Peyer's patch (tissue), 4 donors: ENCODE measurements at regions not wholly inside any gene's neighbourhood (a gene's known extent, or its start where the extent isn't known, plus 50 kb on each side); places are given as distances from the start of the nearest gene placed in this dataset.
"Not testable (repeated sequence)": the region's sequence is repeated elsewhere in the genome, so short reads cannot be mapped to it uniquely, and the experiment has no call there.

ENCODE experiments used
- DNase-seq, 3 donors: peaks; one replicate each; pipeline ENCODE4 v3.0.0-alpha.2; 2017 to 2019
- H3K27ac ChIP-seq, 4 donors: fragments of 200-600 bp; sonication (generic); one replicate each; pipeline ENCODE4 v1.5.1; 2016 to 2019
- H3K27me3 ChIP-seq, 2 donors: fragments of 200-600 bp; sonication (generic); one replicate each; pipeline ENCODE4 v1.5.1; 2019
- H3K36me3 ChIP-seq, 3 donors: fragments of 200-600 bp; sonication (generic); one replicate each; pipeline ENCODE4 v1.5.1; 2016 to 2019
- H3K4me1 ChIP-seq, 4 donors: fragments of 200-600 bp; sonication (generic); one replicate each; pipeline ENCODE4 v1.5.1; 2016 to 2019
- H3K4me3 ChIP-seq, 4 donors: fragments of 200-600 bp; sonication (generic); 1 replicate in 3 of 4; 2 replicates in 1 of 4; pipeline ENCODE4 v1.5.1; 2016 to 2019; ENCODE audit warnings: mild to moderate bottlenecking in 1 of 4
- H3K9me3 ChIP-seq, 4 donors: fragments of 200-600 bp; sonication (generic); one replicate each; pipeline ENCODE4 v1.5.1; 2016 to 2019; ENCODE audit warnings: mild to moderate bottlenecking in 1 of 4
- POLR2A ChIP-seq, 2 donors: fragments of 450-650 bp; IDR thresholded peaks; one replicate each; pipeline ENCODE4 v1.5.1; 2017; ENCODE audit warnings: antibody characterized with exemption in 2 of 2, mild to moderate bottlenecking in 2 of 2, moderate library complexity in 2 of 2
- TF ChIP-seq, protein P1 (sequence below), 6 experiments: fragments of 450-650 bp in 4 of 6; fragments of 200-600 bp in 2 of 6; sonication (generic) in 1 of 6; IDR thresholded peaks; one replicate each; pipeline ENCODE4 v1.5.1; 2017 to 2019; ENCODE audit warnings: antibody characterized with exemption in 6 of 6, mild to moderate bottlenecking in 3 of 6, moderate library complexity in 1 of 6

DNA sequence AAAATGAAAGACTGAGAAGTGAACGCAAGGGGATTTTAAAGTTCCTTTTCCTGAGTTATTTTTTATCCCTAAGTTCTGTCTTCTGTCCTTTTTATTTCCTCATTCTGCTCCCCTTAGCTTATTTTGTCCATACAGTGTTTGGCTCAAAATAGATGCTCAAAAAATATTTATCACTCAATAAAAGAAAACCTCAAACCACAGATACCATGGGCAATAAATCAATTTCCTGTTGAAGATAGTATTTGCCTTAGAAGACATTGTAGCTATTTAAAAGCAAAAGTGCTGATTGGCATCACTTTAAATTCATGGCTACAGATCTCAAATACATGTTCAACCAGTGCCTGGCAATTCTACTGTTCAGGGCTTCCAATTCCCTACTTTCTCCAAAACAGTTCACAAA, 316.5 kb upstream of the ADAMTS9 start:
- H3K36me3 ChIP-seq = no peaks in the 10 kb centered on the region
- H3K9me3 ChIP-seq = no peaks in the 10 kb centered on the region
- no peaks in the 10 kb centered on the region for H3K27me3 ChIP-seq
- TF ChIP-seq, protein P1, sequence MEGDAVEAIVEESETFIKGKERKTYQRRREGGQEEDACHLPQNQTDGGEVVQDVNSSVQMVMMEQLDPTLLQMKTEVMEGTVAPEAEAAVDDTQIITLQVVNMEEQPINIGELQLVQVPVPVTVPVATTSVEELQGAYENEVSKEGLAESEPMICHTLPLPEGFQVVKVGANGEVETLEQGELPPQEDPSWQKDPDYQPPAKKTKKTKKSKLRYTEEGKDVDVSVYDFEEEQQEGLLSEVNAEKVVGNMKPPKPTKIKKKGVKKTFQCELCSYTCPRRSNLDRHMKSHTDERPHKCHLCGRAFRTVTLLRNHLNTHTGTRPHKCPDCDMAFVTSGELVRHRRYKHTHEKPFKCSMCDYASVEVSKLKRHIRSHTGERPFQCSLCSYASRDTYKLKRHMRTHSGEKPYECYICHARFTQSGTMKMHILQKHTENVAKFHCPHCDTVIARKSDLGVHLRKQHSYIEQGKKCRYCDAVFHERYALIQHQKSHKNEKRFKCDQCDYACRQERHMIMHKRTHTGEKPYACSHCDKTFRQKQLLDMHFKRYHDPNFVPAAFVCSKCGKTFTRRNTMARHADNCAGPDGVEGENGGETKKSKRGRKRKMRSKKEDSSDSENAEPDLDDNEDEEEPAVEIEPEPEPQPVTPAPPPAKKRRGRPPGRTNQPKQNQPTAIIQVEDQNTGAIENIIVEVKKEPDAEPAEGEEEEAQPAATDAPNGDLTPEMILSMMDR (IDR thresholded peaks at IDR 0.05) = no peak
- no peak for TF ChIP-seq POLR2A (IDR thresholded peaks at IDR 0.05)
- no peaks in the 10 kb centered on the region for H3K4me1 ChIP-seq
- DNase-seq = no peak
- no peak overlapping the region for H3K4me3 ChIP-seq
- no peak overlapping the region for H3K27ac ChIP-seq

DNA sequence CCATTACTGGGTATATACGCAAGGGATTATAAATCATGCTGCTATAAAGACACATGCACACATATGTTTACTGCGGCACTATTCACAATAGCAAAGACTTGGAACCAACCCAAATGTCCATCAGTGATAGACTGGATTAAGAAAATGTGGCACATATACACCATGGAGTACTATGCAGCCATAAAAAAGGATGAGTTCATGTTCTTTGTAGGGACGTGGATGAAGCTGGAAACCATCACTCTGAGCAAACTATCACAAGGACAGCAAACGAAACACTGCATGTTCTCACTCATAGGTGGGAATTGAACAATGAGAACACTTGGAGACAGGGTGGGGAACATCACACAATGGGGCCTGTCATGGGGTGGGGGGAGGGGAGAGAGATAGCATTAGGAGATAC, 313.3 kb upstream of the ADAMTS9 start:
- not testable (repeated sequence) for H3K4me3 ChIP-seq, DNase-seq, H3K9me3 ChIP-seq, H3K4me1 ChIP-seq, H3K27ac ChIP-seq, H3K27me3 ChIP-seq, H3K36me3 ChIP-seq

DNA sequence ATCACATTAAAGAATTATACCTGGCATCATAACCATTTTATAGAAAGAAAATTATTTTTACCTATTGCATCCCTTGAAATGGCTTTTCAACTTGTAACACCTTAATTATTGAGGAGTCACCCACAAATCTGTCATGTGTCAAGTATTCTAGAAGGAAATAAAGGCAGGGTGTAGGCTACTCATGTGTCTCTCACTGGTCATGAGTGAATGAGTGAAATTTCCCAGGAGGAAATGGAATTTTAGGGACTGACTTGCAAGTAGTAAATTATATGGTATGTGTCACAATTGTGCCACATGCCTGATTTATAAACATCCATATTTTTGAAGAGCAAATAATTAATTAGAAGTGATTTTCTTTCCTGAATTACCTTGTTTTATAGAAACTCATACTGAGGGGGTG, 310.5 kb upstream of the ADAMTS9 start:
- no peaks in the 10 kb centered on the region for H3K36me3 ChIP-seq
- no peak for TF ChIP-seq POLR2A (IDR thresholded peaks at IDR 0.05)
- TF ChIP-seq, protein P1 (IDR thresholded peaks at IDR 0.05) = no peak
- H3K27me3 ChIP-seq = no peaks in the 10 kb centered on the region
- no peak overlapping the region for H3K27ac ChIP-seq
- no peak for DNase-seq
- H3K4me3 ChIP-seq = no peak overlapping the region
- H3K9me3 ChIP-seq = no peaks in the 10 kb centered on the region
- no peaks in the 10 kb centered on the region for H3K4me1 ChIP-seq

DNA sequence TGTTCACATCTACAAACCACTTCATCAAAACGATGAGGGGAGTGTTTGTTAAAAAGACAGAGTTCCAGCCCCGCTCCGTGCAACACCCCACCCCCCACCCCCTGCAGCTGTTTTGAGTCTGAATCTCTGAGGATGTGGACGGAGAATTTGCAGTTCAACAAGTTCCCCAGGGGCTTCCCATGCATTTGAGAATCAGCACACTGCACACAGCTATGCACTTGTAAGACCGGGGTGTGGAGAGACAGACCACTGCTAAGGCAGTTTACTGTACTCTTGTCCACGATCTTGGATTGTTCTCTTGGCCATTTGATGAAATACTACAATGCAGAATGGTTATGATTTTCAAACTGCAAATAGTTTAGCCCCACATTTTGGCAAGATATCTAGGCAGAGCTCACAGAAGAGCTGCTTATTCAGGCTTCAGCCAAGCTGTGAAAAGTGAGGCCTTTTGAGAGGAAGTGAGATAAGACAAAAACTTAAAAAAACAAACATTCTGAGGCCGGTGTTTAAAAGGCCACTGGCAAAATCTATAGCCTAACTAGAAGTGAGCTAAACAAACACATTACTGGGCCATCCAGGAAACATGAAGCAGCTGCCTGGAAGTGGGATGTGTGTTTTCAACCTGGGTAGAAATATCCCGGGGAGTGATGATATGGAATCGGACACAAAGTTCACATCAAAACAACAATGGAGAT, 308.2 kb upstream of the ADAMTS9 start:
- no peak for DNase-seq
- no peak for TF ChIP-seq POLR2A (IDR thresholded peaks at IDR 0.05)
- TF ChIP-seq, protein P1 (IDR thresholded peaks at IDR 0.05) = no peak
- H3K36me3 ChIP-seq = no peaks in the 10 kb centered on the region
- no peak overlapping the region for H3K27ac ChIP-seq
- H3K9me3 ChIP-seq = no peaks in the 10 kb centered on the region
- H3K4me3 ChIP-seq = no peak overlapping the region
- peaks cover 0 to 3% of the 10 kb centered on the region in 2 donors for H3K27me3 ChIP-seq
- no peaks in the 10 kb centered on the region for H3K4me1 ChIP-seq

DNA sequence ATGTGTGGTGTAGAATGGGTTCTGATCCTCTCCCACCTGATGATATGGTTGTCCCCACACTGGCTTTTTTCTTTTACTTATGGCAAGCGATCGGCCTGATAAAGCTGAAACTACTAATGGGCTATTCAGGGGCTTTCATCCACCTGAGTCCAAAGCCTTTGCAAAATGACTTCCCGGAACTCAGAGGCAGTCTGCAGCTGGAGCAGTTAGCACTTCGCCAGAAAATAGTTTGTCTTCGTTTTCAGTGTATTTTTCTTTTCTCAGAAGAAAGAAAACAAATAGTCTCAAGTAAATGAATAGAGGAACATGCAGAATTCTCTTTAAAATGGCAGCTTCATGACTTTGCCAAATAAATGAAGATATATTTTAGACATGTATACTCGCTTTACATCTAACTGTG, 306.0 kb upstream of the ADAMTS9 start:
- Histone ChIP-seq H3K36me3 (no peaks in the 10 kb centered on the region), H3K27me3 (peaks cover 0 to 3% of the 10 kb centered on the region in 2 donors), H3K4me1 (no peaks in the 10 kb centered on the region), H3K9me3 (no peaks in the 10 kb centered on the region), H3K27ac (no peak overlapping the region), H3K4me3 (no peak overlapping the region)
- no peak for DNase-seq
- TF ChIP-seq, protein P1 (IDR thresholded peaks at IDR 0.05) = no peak
- TF ChIP-seq POLR2A (IDR thresholded peaks at IDR 0.05) = no peak

DNA sequence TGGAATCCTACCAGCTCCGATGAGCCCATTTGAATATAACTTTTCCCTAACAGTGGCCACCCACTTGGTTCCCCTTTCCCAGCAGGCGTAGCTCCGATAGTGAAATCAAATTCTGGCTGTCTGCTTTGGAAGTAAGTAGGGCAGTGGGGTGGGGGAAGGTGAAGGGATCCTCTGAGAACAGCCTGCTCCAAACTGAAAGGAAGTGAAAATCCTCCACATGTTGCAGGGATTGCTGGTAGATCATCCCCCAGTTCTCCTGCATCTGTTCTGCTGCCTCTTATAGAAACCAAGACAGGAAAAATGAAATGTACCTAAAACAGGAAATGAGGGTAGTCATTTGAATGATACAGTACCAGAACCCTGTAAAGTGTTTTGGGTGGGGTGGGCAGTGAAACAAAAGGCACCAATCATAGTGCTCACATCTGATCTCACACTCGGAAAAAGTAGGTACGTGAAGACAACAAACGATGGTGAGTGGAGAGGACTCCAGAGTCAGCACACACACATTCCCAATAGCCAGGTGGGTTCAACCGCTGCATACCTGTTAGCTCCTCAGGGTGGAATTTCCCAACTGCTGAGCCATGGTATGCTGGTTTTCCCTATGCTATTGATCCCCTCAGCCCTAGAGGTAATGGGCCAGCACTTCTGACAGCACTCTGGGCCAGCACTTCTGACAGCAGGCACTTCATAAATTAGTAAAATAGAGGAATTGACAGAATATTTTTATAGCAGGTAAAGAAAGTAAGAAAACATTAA, 304.9 kb upstream of the ADAMTS9 start:
- Histone ChIP-seq H3K4me3 (no peak overlapping the region), H3K4me1 (no peaks in the 10 kb centered on the region), H3K9me3 (no peaks in the 10 kb centered on the region), H3K36me3 (no peaks in the 10 kb centered on the region), H3K27me3 (peaks cover 0 to 3% of the 10 kb centered on the region in 2 donors), H3K27ac (no peak overlapping the region)
- no peak for DNase-seq
- TF ChIP-seq, protein P1 (IDR thresholded peaks at IDR 0.05) = no peak
- TF ChIP-seq POLR2A (IDR thresholded peaks at IDR 0.05) = no peak
